OCI-LY1 (cell line): ENCODE measurements at regions not wholly inside any gene's neighbourhood (a gene's known extent, or its start where the extent isn't known, plus 50 kb on each side); places are given as distances from the start of the nearest gene placed in this dataset.

Source experiments
- EZH2 ChIP-seq: fragments of 200-600 bp; sonication (generic), shearing (Covaris generic); IDR thresholded peaks from 2 replicates; pipeline ENCODE4 v1.8.0; 2017; ENCODE audit warnings: borderline replicate concordance, mixed run types, mild to moderate bottlenecking, antibody characterized with exemption, low read length, moderate library complexity, mixed read lengths
- TF ChIP-seq, protein P1 (sequence below): fragments of 200-600 bp; sonication (generic), shearing (Covaris generic); IDR thresholded peaks from 2 replicates; pipeline ENCODE4 v1.5.1; 2017; ENCODE audit warnings: mild to moderate bottlenecking, antibody characterized with exemption, low read length, moderate library complexity, mixed read lengths

DNA sequence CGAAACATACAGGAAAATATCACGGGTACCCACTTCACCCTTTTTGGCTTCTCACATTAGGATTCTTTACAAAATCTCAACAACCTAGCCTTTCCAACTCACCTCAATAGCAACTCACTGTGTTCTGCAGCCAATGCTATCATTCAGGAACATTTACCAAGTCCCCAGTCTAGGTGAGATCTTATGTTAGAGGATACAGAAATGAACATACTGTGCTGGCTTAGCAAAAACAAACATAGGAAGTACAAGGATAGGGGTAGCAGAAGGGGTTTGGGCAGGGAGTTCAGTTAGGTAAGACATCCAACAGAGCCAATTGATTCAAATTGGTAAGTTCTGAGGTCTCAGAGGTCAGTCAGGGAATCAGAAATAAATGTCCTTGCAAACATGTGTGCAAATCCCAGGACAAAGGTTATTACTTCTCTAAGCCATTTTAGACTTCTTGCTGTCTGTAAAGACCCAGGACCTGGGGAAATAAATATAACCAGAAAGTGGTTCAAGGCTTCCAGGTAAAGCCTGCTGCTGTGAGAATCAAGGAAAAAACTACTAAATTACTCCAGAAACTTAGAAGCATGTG is 556.3 kb upstream of the CHAC2 start:
- TF ChIP-seq, protein P1, sequence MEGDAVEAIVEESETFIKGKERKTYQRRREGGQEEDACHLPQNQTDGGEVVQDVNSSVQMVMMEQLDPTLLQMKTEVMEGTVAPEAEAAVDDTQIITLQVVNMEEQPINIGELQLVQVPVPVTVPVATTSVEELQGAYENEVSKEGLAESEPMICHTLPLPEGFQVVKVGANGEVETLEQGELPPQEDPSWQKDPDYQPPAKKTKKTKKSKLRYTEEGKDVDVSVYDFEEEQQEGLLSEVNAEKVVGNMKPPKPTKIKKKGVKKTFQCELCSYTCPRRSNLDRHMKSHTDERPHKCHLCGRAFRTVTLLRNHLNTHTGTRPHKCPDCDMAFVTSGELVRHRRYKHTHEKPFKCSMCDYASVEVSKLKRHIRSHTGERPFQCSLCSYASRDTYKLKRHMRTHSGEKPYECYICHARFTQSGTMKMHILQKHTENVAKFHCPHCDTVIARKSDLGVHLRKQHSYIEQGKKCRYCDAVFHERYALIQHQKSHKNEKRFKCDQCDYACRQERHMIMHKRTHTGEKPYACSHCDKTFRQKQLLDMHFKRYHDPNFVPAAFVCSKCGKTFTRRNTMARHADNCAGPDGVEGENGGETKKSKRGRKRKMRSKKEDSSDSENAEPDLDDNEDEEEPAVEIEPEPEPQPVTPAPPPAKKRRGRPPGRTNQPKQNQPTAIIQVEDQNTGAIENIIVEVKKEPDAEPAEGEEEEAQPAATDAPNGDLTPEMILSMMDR = no peak
- no peak for TF ChIP-seq EZH2
